KMS-11 (cell line): ENCODE measurements at regions not wholly inside any gene's neighbourhood (a gene's known extent, or its start where the extent isn't known, plus 50 kb on each side); places are given as distances from the start of the nearest gene placed in this dataset.

ENCODE experiments used
- H2AFZ ChIP-seq: fragments of 200-600 bp; sonication (generic); 2 replicates; pipeline ENCODE4 v1.6.1; 2016; ENCODE audit warnings: antibody characterized with exemption, mixed run types, low read depth
- H3K27ac ChIP-seq: fragments of 200-600 bp; sonication (generic); 2 replicates; pipeline ENCODE4 v1.6.1; 2016; ENCODE audit warnings: mild to moderate bottlenecking, mixed run types
- H3K27me3 ChIP-seq: fragments of 200-600 bp; sonication (generic); 2 replicates; pipeline ENCODE4 v1.6.1; 2017; ENCODE audit warnings: mild to moderate bottlenecking, low read depth, mixed run types, moderate library complexity; ENCODE audit not compliant: insufficient read depth
- H3K36me3 ChIP-seq: fragments of 200-600 bp; sonication (generic); 2 replicates; pipeline ENCODE4 v1.6.1; 2017; ENCODE audit warnings: mild to moderate bottlenecking, mixed run types; ENCODE audit not compliant: insufficient read depth
- H3K4me1 ChIP-seq: fragments of 200-600 bp; sonication (generic); 2 replicates; pipeline ENCODE4 v1.6.1; 2016; ENCODE audit warnings: mild to moderate bottlenecking, low read depth, mixed run types; ENCODE audit not compliant: poor library complexity, severe bottlenecking
- H3K4me2 ChIP-seq: fragments of 200-600 bp; sonication (generic); 2 replicates; pipeline ENCODE4 v1.7.0; 2016; ENCODE audit warnings: mild to moderate bottlenecking, mixed run types
- H3K4me3 ChIP-seq: fragments of 200-600 bp; sonication (generic); IDR thresholded peaks from 2 replicates; pipeline ENCODE4 v1.6.1; 2017; ENCODE audit warnings: low read depth, low read length, mixed read lengths; ENCODE audit not compliant: insufficient read depth
- H3K79me2 ChIP-seq: fragments of 200-600 bp; sonication (generic); 2 replicates; pipeline ENCODE4 v1.6.1; 2016; ENCODE audit warnings: low read depth, mixed run types; ENCODE audit not compliant: insufficient read depth
- H3K9ac ChIP-seq: fragments of 200-600 bp; sonication (generic); 2 replicates; pipeline ENCODE4 v1.6.1; 2016; ENCODE audit warnings: mild to moderate bottlenecking, mixed run types
- H4K20me1 ChIP-seq: fragments of 200-600 bp; sonication (generic); 2 replicates; pipeline ENCODE4 v1.6.1; 2016; ENCODE audit warnings: mild to moderate bottlenecking, mixed run types; ENCODE audit not compliant: insufficient read depth
- CTCF ChIP-seq: fragments of 200-600 bp; sonication (generic); conservative IDR thresholded peaks from 2 replicates; pipeline ENCODE4 v1.6.1; 2017; ENCODE audit warnings: low read depth, mild to moderate bottlenecking, antibody characterized with exemption, low read length, moderate library complexity, mixed read lengths

- H3K4me3 ChIP-seq = no peak overlapping the region
- H3K27me3 ChIP-seq = no peaks in the 10 kb centered on the region
- H3K4me1 ChIP-seq = no peaks in the 10 kb centered on the region
- H3K27ac ChIP-seq = no peak overlapping the region
- no peaks in the 10 kb centered on the region for H3K79me2 ChIP-seq
- no peak overlapping the region for H3K9ac ChIP-seq
- no peak overlapping the region for H2AFZ ChIP-seq
- no peaks in the 10 kb centered on the region for H4K20me1 ChIP-seq
- H3K4me2 ChIP-seq = no peak overlapping the region
- no peak for TF ChIP-seq CTCF
- no peaks in the 10 kb centered on the region for H3K36me3 ChIP-seq
Observed at GRCh38 chr15:70158309-70159000, 60.7 kb upstream of the TLE3 start.

- H2AFZ ChIP-seq = no peak overlapping the region
- no peaks in the 10 kb centered on the region for H3K36me3 ChIP-seq
- no peak overlapping the region for H3K4me3 ChIP-seq
- no peaks in the 10 kb centered on the region for H4K20me1 ChIP-seq
- H3K4me1 ChIP-seq = no peaks in the 10 kb centered on the region
- H3K27ac ChIP-seq = no peak overlapping the region
- no peaks in the 10 kb centered on the region for H3K27me3 ChIP-seq
- H3K4me2 ChIP-seq = no peak overlapping the region
- no peak for TF ChIP-seq CTCF
- H3K9ac ChIP-seq = no peak overlapping the region
- H3K79me2 ChIP-seq = no peaks in the 10 kb centered on the region
Observed at GRCh38 chr15:70156671-70157271, 59.1 kb upstream of the TLE3 start.

GRCh38 chr15:70154718-70155347 is 57.1 kb upstream of the TLE3 start:
- H2AFZ ChIP-seq = no peak overlapping the region
- H3K27ac ChIP-seq = no peak overlapping the region
- no peaks in the 10 kb centered on the region for H3K36me3 ChIP-seq
- no peaks in the 10 kb centered on the region for H3K4me1 ChIP-seq
- no peak overlapping the region for H3K4me2 ChIP-seq
- H3K27me3 ChIP-seq = no peaks in the 10 kb centered on the region
- H3K4me3 ChIP-seq = no peak overlapping the region
- no peaks in the 10 kb centered on the region for H3K79me2 ChIP-seq
- TF ChIP-seq CTCF = no peak
- H3K9ac ChIP-seq = no peak overlapping the region
- H4K20me1 ChIP-seq = no peaks in the 10 kb centered on the region

- Histone ChIP-seq H3K27me3 (no peaks in the 10 kb centered on the region), H3K4me1 (no peaks in the 10 kb centered on the region), H3K4me2 (no peak overlapping the region), H3K79me2 (no peaks in the 10 kb centered on the region), H3K9ac (no peak overlapping the region), H2AFZ (no peak overlapping the region), H3K4me3 (no peak overlapping the region), H3K27ac (no peak overlapping the region), H3K36me3 (no peaks in the 10 kb centered on the region), H4K20me1 (no peaks in the 10 kb centered on the region)
- no peak for TF ChIP-seq CTCF
Observed at GRCh38 chr15:70153921-70154717, 56.4 kb upstream of the TLE3 start.
